ENCODE measurements at regions not wholly inside any gene's neighbourhood (a gene's known extent, or its start where the extent isn't known, plus 50 kb on each side); places are given as distances from the start of the nearest gene placed in this dataset.

DNA sequence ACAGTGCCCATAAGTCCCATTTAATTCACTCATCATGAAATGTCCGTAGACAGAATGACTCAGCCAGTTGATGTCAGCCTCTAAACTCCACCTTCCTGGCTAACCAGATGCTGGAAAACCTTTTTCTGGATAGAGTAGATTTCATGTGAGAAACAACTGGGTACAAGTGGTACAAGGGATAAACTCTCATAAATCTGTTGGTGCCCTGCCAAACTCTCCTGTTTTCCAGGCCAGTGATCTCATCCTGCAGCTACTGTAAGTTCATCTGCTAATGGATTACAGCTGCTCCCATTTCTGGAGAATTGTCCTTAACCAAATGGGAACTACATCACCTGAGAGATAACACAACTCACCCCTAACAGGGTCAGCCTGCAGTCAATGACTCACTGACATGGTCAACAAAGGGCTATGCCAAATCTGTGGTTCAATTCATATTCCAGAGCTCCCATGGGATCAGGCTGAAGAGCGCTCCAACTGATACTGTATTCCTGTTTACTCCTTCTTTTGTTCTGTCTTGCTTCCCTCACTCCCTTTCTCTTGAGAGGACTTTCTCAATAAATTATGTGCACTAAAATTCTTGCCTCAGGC, 210.1 kb upstream of the HDDC2 start:
- Histone ChIP-seq H3K4me2 (no peak overlapping the region), H3F3A (replicated peaks; ENCODE audit: insufficient read depth) (no peaks in the 10 kb centered on the region), H3K79me2 (ENCODE audit: insufficient read depth) (no peaks in the 10 kb centered on the region), H3K9me2 (no peaks in the 10 kb centered on the region), H2AFZ (ENCODE audit: low read depth) (no peak overlapping the region), H3K9me3 (no peaks in the 10 kb centered on the region), H3K4me1 (ENCODE audit: control insufficient read depth in 1 of 2, insufficient read depth in 2 of 2, low read depth in 1 of 2, low read length in 1 of 2) (no peaks in the 10 kb centered on the region), H4K20me1 (ENCODE audit: insufficient read depth) (no peaks in the 10 kb centered on the region), H3K27ac (ENCODE audit: low read depth in 2 of 2, low read length in 1 of 2) (no peak overlapping the region), H3K9ac (no peak overlapping the region), H3K27me3 (ENCODE audit: insufficient read depth) (no peaks in the 10 kb centered on the region), H3K4me3 (ENCODE audit: low read depth in 2 of 2, low read length in 1 of 2) (no peak overlapping the region), H3K36me3 (replicated peaks in 1 of 2; ENCODE audit: control insufficient read depth in 1 of 2, insufficient read depth in 2 of 2, low read length in 1 of 2) (no peaks in the 10 kb centered on the region)
- WGBS (ENCODE audit: low lambda C conversion rate): 4% methylated on average over 2 of the region's 2 CpGs
- ChIA-PET POLR2A (no interaction called here), CTCF (no interaction called here)
- TF ChIP-seq RXRA (IDR thresholded peaks at IDR 0.05; ENCODE audit: borderline replicate concordance, low read depth) (no peak), PBX3 (IDR thresholded peaks at IDR 0.05) (no peak)
- DNase-seq: no peak

- H3K27me3 ChIP-seq (ENCODE audit: insufficient read depth): no peaks in the 10 kb centered on the region
- DNase-seq: no peak
- WGBS (ENCODE audit: low lambda C conversion rate): 2% methylated on average over 2 of the region's 2 CpGs
- H4K20me1 ChIP-seq (ENCODE audit: insufficient read depth): no peaks in the 10 kb centered on the region
- H3K9me2 ChIP-seq: no peaks in the 10 kb centered on the region
- no peaks in the 10 kb centered on the region for H3K36me3 ChIP-seq (replicated peaks in 1 of 2; ENCODE audit: control insufficient read depth in 1 of 2, insufficient read depth in 2 of 2, low read length in 1 of 2)
- H3K79me2 ChIP-seq (ENCODE audit: insufficient read depth): no peaks in the 10 kb centered on the region
- CTCF ChIA-PET: no interaction called here
- no peaks in the 10 kb centered on the region for H3K9me3 ChIP-seq
- H3K27ac ChIP-seq (ENCODE audit: low read depth in 2 of 2, low read length in 1 of 2): no peak overlapping the region
- H2AFZ ChIP-seq (ENCODE audit: low read depth): no peak overlapping the region
- H3F3A ChIP-seq (replicated peaks; ENCODE audit: insufficient read depth): no peaks in the 10 kb centered on the region
- POLR2A ChIA-PET: no interaction called here
- no peak overlapping the region for H3K4me3 ChIP-seq (ENCODE audit: low read depth in 2 of 2, low read length in 1 of 2)
- no peak overlapping the region for H3K9ac ChIP-seq
- no peak overlapping the region for H3K4me2 ChIP-seq
- TF ChIP-seq, protein P1, sequence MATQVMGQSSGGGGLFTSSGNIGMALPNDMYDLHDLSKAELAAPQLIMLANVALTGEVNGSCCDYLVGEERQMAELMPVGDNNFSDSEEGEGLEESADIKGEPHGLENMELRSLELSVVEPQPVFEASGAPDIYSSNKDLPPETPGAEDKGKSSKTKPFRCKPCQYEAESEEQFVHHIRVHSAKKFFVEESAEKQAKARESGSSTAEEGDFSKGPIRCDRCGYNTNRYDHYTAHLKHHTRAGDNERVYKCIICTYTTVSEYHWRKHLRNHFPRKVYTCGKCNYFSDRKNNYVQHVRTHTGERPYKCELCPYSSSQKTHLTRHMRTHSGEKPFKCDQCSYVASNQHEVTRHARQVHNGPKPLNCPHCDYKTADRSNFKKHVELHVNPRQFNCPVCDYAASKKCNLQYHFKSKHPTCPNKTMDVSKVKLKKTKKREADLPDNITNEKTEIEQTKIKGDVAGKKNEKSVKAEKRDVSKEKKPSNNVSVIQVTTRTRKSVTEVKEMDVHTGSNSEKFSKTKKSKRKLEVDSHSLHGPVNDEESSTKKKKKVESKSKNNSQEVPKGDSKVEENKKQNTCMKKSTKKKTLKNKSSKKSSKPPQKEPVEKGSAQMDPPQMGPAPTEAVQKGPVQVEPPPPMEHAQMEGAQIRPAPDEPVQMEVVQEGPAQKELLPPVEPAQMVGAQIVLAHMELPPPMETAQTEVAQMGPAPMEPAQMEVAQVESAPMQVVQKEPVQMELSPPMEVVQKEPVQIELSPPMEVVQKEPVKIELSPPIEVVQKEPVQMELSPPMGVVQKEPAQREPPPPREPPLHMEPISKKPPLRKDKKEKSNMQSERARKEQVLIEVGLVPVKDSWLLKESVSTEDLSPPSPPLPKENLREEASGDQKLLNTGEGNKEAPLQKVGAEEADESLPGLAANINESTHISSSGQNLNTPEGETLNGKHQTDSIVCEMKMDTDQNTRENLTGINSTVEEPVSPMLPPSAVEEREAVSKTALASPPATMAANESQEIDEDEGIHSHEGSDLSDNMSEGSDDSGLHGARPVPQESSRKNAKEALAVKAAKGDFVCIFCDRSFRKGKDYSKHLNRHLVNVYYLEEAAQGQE (IDR thresholded peaks at IDR 0.05; ENCODE audit: low read depth, low read length): no peak
- TF ChIP-seq, protein P2, sequence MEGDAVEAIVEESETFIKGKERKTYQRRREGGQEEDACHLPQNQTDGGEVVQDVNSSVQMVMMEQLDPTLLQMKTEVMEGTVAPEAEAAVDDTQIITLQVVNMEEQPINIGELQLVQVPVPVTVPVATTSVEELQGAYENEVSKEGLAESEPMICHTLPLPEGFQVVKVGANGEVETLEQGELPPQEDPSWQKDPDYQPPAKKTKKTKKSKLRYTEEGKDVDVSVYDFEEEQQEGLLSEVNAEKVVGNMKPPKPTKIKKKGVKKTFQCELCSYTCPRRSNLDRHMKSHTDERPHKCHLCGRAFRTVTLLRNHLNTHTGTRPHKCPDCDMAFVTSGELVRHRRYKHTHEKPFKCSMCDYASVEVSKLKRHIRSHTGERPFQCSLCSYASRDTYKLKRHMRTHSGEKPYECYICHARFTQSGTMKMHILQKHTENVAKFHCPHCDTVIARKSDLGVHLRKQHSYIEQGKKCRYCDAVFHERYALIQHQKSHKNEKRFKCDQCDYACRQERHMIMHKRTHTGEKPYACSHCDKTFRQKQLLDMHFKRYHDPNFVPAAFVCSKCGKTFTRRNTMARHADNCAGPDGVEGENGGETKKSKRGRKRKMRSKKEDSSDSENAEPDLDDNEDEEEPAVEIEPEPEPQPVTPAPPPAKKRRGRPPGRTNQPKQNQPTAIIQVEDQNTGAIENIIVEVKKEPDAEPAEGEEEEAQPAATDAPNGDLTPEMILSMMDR (IDR thresholded peaks at IDR 0.05): peak; percentile 19; the same call in 1 of the 2 replicates
- H3K4me1 ChIP-seq (ENCODE audit: control insufficient read depth in 1 of 2, insufficient read depth in 2 of 2, low read depth in 1 of 2, low read length in 1 of 2): no peaks in the 10 kb centered on the region
Measured at GRCh38 chr6:125512621-125513020, 210.9 kb upstream of the HDDC2 start.
